SK-N-SH (cell line): ENCODE measurements at regions not wholly inside any gene's neighbourhood (a gene's known extent, or its start where the extent isn't known, plus 50 kb on each side); places are given as distances from the start of the nearest gene placed in this dataset.

Experiments used
- CTCF ChIA-PET: fragments of 300-600, 350-600 bp; formaldehyde crosslinking; extraction: SDS; loops from one replicate; lab custom pipeline; 2021; lab: Yijun Ruan, JAX
- POLR2A ChIA-PET: fragments of 350-600 bp; sonication (Branson Sonifier 250); formaldehyde crosslinking; extraction: SDS; loops from one replicate; lab custom pipeline; 2020; ENCODE audit warnings: antibody characterized with exemption, inconsistent platforms; lab: Yijun Ruan, JAX
- DNase-seq: peaks from one replicate; pipeline ENCODE4 v3.0.0; 2012
- H2AFZ ChIP-seq: fragments of 200-600 bp; sonication (generic); 2 replicates; pipeline ENCODE4 v1.8.1; 2016; ENCODE audit warnings: antibody characterized with exemption, mild to moderate bottlenecking, low read depth
- H3F3A ChIP-seq: fragments of 200-600 bp; sonication (generic); replicated peaks from 2 replicates; pipeline ENCODE3; 2016; ENCODE audit warnings: antibody characterized with exemption, mild to moderate bottlenecking; ENCODE audit not compliant: insufficient read depth
- H3K27ac ChIP-seq, 2 experiments: fragments of 200-500 bp in 1 of 2; fragments of 200-600 bp in 1 of 2; sonication (Bioruptor generic) in 1 of 2; sonication (generic), shearing (Covaris generic) in 1 of 2; 2 replicates each; pipeline versions ENCODE4 v1.5.1 to v1.6.1; 2014 to 2016; ENCODE audit warnings: low read depth in 2 of 2, inconsistent platforms in 1 of 2, low read length in 1 of 2, mild to moderate bottlenecking in 1 of 2, mixed read lengths in 1 of 2
- H3K27me3 ChIP-seq: fragments of 200-600 bp; sonication (generic), shearing (Covaris generic); 2 replicates; pipeline ENCODE4 v1.6.1; 2016; ENCODE audit warnings: mixed run types; ENCODE audit not compliant: insufficient read depth
- H3K36me3 ChIP-seq, 2 experiments: fragments of 200-500 bp in 1 of 2; fragments of 200-600 bp in 1 of 2; sonication (Bioruptor generic) in 1 of 2; sonication (generic) in 1 of 2; replicated peaks in 1 of 2; 2 replicates each; pipeline versions ENCODE3 to v1.5.1; 2014 to 2016; ENCODE audit warnings: low read length in 1 of 2, mild to moderate bottlenecking in 1 of 2; ENCODE audit not compliant: insufficient read depth in 2 of 2, control insufficient read depth in 1 of 2
- H3K4me1 ChIP-seq, 2 experiments: fragments of 200-500 bp in 1 of 2; fragments of 200-600 bp in 1 of 2; sonication (Bioruptor generic) in 1 of 2; sonication (generic), shearing (Covaris generic) in 1 of 2; 2 replicates each; pipeline versions ENCODE4 v1.5.1 to v1.6.1; 2014 to 2016; ENCODE audit warnings: low read depth in 1 of 2, low read length in 1 of 2, mixed run types in 1 of 2; ENCODE audit not compliant: insufficient read depth in 2 of 2, control insufficient read depth in 1 of 2
- H3K4me2 ChIP-seq: fragments of 200-600 bp; sonication (generic), shearing (Covaris generic); 2 replicates; pipeline ENCODE4 v1.6.1; 2017; ENCODE audit warnings: mixed run types
- H3K4me3 ChIP-seq, 2 experiments: fragments of 200-500 bp in 1 of 2; fragments of 200-600 bp in 1 of 2; sonication (Bioruptor generic) in 1 of 2; sonication (generic), shearing (Covaris generic) in 1 of 2; 2 replicates each; pipeline versions ENCODE4 v1.5.1 to v1.8.1; 2014 to 2016; ENCODE audit warnings: low read depth in 2 of 2, inconsistent platforms in 1 of 2, low read length in 1 of 2, mild to moderate bottlenecking in 1 of 2, mixed read lengths in 1 of 2, moderate library complexity in 1 of 2
- H3K79me2 ChIP-seq: fragments of 200-600 bp; sonication (generic); 2 replicates; pipeline ENCODE4 v1.8.1; 2017; ENCODE audit warnings: mild to moderate bottlenecking; ENCODE audit not compliant: insufficient read depth
- H3K9ac ChIP-seq: fragments of 200-600 bp; sonication (generic); 2 replicates; pipeline ENCODE4 v1.6.1; 2017; ENCODE audit warnings: mixed run types
- H3K9me2 ChIP-seq: fragments of 200-600 bp; sonication (generic); 2 replicates; pipeline ENCODE4 v1.6.1; 2017; ENCODE audit warnings: mixed run types
- H3K9me3 ChIP-seq: fragments of 200-600 bp; sonication (generic); 2 replicates; pipeline ENCODE4 v1.6.1; 2017; ENCODE audit warnings: mixed run types, mild to moderate bottlenecking, moderate library complexity
- H4K20me1 ChIP-seq: fragments of 200-600 bp; sonication (generic); 2 replicates; pipeline ENCODE4 v1.6.1; 2017; ENCODE audit warnings: mild to moderate bottlenecking, mixed run types; ENCODE audit not compliant: insufficient read depth
- CHD2 ChIP-seq: fragments of 150-350 bp; IDR thresholded peaks from 2 replicates; pipeline ENCODE4 v1.6.1; 2018; ENCODE audit warnings: low read length; ENCODE audit not compliant: partially characterized antibody
- ELF1 ChIP-seq: IDR thresholded peaks from 2 replicates; pipeline ENCODE4 v1.4.0; 2012
- EP300 ChIP-seq, 2 experiments: IDR thresholded peaks; 2 replicates each; pipeline versions ENCODE4 v1.4.0 to v1.6.1; 2012; ENCODE audit warnings: borderline replicate concordance in 1 of 2, low read depth in 1 of 2, low read length in 1 of 2
- EZH2phosphoT487 ChIP-seq: fragments of 200-600 bp; sonication (generic); IDR thresholded peaks from 2 replicates; pipeline ENCODE4 v1.6.1; 2017; ENCODE audit warnings: low read depth, mixed run types, mild to moderate bottlenecking, antibody characterized with exemption, moderate library complexity, borderline replicate concordance
- GATA2 ChIP-seq: sonication (generic); formaldehyde crosslinking; IDR thresholded peaks from 2 replicates; pipeline ENCODE4 v1.5.0; 2020; ENCODE audit warnings: mild to moderate bottlenecking, missing genetic modification reagents
- MEF2A ChIP-seq: IDR thresholded peaks from 2 replicates; pipeline ENCODE4 v1.4.0; 2012; ENCODE audit warnings: low read depth, borderline replicate concordance
- MXI1 ChIP-seq: IDR thresholded peaks from 2 replicates; pipeline ENCODE4 v1.6.1; 2012; ENCODE audit warnings: mild to moderate bottlenecking, low read depth, low read length, improper control_type of control experiment
- NRF1 ChIP-seq: IDR thresholded peaks from 2 replicates; pipeline ENCODE4 v1.6.1; 2012; ENCODE audit warnings: low read depth, mild to moderate bottlenecking, low read length
- POLR2AphosphoS5 ChIP-seq: IDR thresholded peaks from 2 replicates; pipeline ENCODE4 v1.6.1; 2012; ENCODE audit warnings: low read depth, low read length
- RXRA ChIP-seq: IDR thresholded peaks from 2 replicates; pipeline ENCODE4 v1.4.0; 2012; ENCODE audit warnings: low read depth, mild to moderate bottlenecking, borderline replicate concordance
- SMC3 ChIP-seq: IDR thresholded peaks from 2 replicates; pipeline ENCODE4 v1.6.1; 2012; ENCODE audit warnings: low read depth, low read length, improper control_type of control experiment
- TAF1 ChIP-seq: IDR thresholded peaks from 2 replicates; pipeline ENCODE4 v1.6.1; 2012; ENCODE audit warnings: low read depth, mild to moderate bottlenecking, low read length, moderate library complexity, borderline replicate concordance
- TEAD4 ChIP-seq: IDR thresholded peaks from 2 replicates; pipeline ENCODE4 v1.4.0; 2012; ENCODE audit warnings: mild to moderate bottlenecking, borderline replicate concordance; ENCODE audit not compliant: insufficient read depth
- USF2 ChIP-seq: fragments of 150-350 bp; IDR thresholded peaks from 2 replicates; pipeline ENCODE4 v1.6.1; 2017; ENCODE audit warnings: antibody characterized with exemption, low read length, low read depth, borderline replicate concordance
- YY1 ChIP-seq: IDR thresholded peaks from 2 replicates; pipeline ENCODE4 v1.4.0; 2012; ENCODE audit warnings: low read depth, mild to moderate bottlenecking
- ZBTB33 ChIP-seq: IDR thresholded peaks from 2 replicates; pipeline ENCODE4 v1.4.0; 2012; ENCODE audit warnings: low read depth, borderline replicate concordance
- WGBS: methylation state at CpG from one replicate; pipeline ENCODE4 v1.1.6; 2017; ENCODE audit warnings: low lambda C conversion rate; 5-methylcytosine and 5-hydroxymethylcytosine counted together
- TF ChIP-seq, protein P1 (sequence below): fragments of 150-350 bp; IDR thresholded peaks from 2 replicates; pipeline ENCODE4 v1.6.1; 2016; ENCODE audit warnings: mild to moderate bottlenecking, low read depth, low read length
- TF ChIP-seq, protein P2 (sequence below): fragments of 200-600 bp; sonication (generic); IDR thresholded peaks from 2 replicates; pipeline ENCODE4 v1.6.1; 2017; ENCODE audit warnings: antibody characterized with exemption, mild to moderate bottlenecking, moderate library complexity

DNA sequence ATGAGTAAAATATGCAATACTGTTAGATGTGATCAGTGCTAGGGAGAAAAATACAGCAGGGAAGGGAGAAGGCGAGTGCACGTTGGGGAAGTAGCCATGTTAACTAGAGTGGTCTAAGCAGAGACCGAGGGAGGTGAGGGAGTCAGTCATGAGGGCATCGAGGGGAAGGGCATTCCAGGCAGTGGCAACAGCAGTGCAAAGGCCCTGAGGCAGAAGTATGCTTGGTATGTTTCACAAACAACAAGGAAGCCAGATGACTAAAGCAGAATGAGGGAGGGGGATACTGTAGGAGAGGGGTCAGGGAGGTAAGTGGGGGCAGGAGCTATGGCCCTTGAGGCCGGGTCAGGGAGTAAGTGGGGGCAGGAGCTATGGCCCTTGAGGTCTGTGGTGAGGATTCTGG lies 123.3 kb upstream of the BOD1 start:
- Histone ChIP-seq H3K4me1 (peaks cover 0 to 14% of the 10 kb centered on the region in 2 experiments; a peak in 1 of 4 replicates), H3K9me2 (no peaks in the 10 kb centered on the region), H3K27me3 (no peaks in the 10 kb centered on the region), H3K36me3 (no peaks in the 10 kb centered on the region), H3K4me3 (no peak overlapping the region), H3K4me2 (no peak overlapping the region), H3F3A (no peaks in the 10 kb centered on the region), H3K9ac (no peak overlapping the region), H2AFZ (no peak overlapping the region), H4K20me1 (no peaks in the 10 kb centered on the region), H3K9me3 (no peaks in the 10 kb centered on the region), H3K79me2 (no peaks in the 10 kb centered on the region), H3K27ac (no peak overlapping the region)
- 56% methylated on average over 5 of the region's 5 CpGs for WGBS
- TF ChIP-seq USF2 (no peak), ELF1 (no peak), MXI1 (no peak), RXRA (no peak), YY1 (no peak), MEF2A (no peak), EP300 (IDR thresholded peaks at IDR 0.05; ENCODE audit: borderline replicate concordance in 1 of 2, low read depth in 1 of 2, low read length in 1 of 2) (no peak), NRF1 (no peak), TAF1 (no peak), CHD2 (no peak), GATA2 (no peak), SMC3 (no peak), EZH2phosphoT487 (no peak), TEAD4 (no peak), POLR2AphosphoS5 (no peak), ZBTB33 (no peak)
- TF ChIP-seq, protein P1, sequence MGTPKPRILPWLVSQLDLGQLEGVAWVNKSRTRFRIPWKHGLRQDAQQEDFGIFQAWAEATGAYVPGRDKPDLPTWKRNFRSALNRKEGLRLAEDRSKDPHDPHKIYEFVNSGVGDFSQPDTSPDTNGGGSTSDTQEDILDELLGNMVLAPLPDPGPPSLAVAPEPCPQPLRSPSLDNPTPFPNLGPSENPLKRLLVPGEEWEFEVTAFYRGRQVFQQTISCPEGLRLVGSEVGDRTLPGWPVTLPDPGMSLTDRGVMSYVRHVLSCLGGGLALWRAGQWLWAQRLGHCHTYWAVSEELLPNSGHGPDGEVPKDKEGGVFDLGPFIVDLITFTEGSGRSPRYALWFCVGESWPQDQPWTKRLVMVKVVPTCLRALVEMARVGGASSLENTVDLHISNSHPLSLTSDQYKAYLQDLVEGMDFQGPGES, result no peak
- TF ChIP-seq, protein P2, sequence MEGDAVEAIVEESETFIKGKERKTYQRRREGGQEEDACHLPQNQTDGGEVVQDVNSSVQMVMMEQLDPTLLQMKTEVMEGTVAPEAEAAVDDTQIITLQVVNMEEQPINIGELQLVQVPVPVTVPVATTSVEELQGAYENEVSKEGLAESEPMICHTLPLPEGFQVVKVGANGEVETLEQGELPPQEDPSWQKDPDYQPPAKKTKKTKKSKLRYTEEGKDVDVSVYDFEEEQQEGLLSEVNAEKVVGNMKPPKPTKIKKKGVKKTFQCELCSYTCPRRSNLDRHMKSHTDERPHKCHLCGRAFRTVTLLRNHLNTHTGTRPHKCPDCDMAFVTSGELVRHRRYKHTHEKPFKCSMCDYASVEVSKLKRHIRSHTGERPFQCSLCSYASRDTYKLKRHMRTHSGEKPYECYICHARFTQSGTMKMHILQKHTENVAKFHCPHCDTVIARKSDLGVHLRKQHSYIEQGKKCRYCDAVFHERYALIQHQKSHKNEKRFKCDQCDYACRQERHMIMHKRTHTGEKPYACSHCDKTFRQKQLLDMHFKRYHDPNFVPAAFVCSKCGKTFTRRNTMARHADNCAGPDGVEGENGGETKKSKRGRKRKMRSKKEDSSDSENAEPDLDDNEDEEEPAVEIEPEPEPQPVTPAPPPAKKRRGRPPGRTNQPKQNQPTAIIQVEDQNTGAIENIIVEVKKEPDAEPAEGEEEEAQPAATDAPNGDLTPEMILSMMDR, result no peak
- ChIA-PET CTCF (interaction anchor here (1.0 kb wide), 1 partner anchor 19 kb away, joined by 3 read pairs; no protein-coding TSS in a partner anchor), POLR2A (no interaction called here)
- DNase-seq, result no peak
